GM12891 (cell line): ENCODE measurements at regions not wholly inside any gene's neighbourhood (a gene's known extent, or its start where the extent isn't known, plus 50 kb on each side); places are given as distances from the start of the nearest gene placed in this dataset.

Experiments
- POLR2A ChIP-seq: IDR thresholded peaks from 2 replicates; pipeline ENCODE4 v1.6.1; 2011; ENCODE audit warnings: low read depth, low read length, control low read depth
- POLR2AphosphoS5 ChIP-seq: IDR thresholded peaks from 2 replicates; pipeline ENCODE4 v1.6.1; 2011; ENCODE audit warnings: low read depth, low read length, control low read depth

DNA sequence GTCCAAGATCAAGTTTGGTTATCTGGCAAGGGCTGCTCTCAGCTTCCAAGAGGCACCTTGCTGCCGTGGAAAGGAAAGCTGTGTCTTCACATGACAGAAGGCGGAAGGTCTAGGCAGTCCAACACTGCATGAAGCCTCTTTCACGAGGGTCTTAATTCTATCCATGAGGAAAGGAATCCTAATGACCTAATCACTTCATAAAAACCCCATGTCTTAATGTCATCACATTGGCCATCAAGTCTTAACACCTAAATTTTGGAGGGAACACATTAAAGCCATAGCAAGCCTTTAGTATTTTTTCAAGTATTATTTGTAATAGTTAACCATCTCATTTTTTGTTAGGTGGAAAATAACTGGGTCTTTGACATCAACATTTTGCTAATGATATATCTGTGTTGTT lies 858.3 kb downstream of the FLRT2 start:
- TF ChIP-seq POLR2AphosphoS5 (no peak), POLR2A (no peak)
